ENCODE measurements at regions not wholly inside any gene's neighbourhood (a gene's known extent, or its start where the extent isn't known, plus 50 kb on each side); places are given as distances from the start of the nearest gene placed in this dataset.

DNA sequence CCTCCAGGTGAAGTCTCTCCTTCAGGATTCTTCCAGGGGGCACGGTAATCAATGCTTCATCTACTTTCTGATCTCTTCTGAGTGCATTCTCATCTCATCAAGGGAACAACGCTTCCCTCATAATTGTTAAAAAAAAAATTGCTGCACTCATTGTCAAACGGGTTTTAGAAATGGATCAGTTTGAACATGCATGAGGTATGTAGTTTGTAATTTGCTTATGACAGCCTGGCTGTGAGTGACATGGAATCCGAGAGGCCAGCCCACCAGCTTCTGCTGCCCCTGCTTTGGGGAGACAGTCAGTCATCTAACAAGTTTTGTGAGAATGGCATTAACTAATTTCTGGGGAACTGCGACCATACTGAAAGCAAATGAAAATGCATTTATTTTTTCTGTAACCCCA, 791.9 kb upstream of the SOX11 start:
- TF ChIP-seq, protein P1, sequence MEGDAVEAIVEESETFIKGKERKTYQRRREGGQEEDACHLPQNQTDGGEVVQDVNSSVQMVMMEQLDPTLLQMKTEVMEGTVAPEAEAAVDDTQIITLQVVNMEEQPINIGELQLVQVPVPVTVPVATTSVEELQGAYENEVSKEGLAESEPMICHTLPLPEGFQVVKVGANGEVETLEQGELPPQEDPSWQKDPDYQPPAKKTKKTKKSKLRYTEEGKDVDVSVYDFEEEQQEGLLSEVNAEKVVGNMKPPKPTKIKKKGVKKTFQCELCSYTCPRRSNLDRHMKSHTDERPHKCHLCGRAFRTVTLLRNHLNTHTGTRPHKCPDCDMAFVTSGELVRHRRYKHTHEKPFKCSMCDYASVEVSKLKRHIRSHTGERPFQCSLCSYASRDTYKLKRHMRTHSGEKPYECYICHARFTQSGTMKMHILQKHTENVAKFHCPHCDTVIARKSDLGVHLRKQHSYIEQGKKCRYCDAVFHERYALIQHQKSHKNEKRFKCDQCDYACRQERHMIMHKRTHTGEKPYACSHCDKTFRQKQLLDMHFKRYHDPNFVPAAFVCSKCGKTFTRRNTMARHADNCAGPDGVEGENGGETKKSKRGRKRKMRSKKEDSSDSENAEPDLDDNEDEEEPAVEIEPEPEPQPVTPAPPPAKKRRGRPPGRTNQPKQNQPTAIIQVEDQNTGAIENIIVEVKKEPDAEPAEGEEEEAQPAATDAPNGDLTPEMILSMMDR (IDR thresholded peaks at IDR 0.05): no peak
- TF ChIP-seq POLR2A (IDR thresholded peaks at IDR 0.05): no peak

Data from lower leg skin (tissue), 3 donors.